ENCODE measurements at regions not wholly inside any gene's neighbourhood (a gene's known extent, or its start where the extent isn't known, plus 50 kb on each side); places are given as distances from the start of the nearest gene placed in this dataset.

GRCh38 chr2:12934146-12934756 lies 217.5 kb downstream of the TRIB2 start:
- Mint-ChIP-seq H3K4me1 (peaks cover 6 to 10% of the 10 kb centered on the region in 2 donors), H3K27me3 (ENCODE audit: low read depth in 2 of 2) (peaks cover 0 to 9% of the 10 kb centered on the region in 2 donors), H3K9me3 (no peaks in the 10 kb centered on the region), H3K4me3 (no peak overlapping the region), H3K36me3 (no peaks in the 10 kb centered on the region), H3K27ac (no peak overlapping the region)
- no peak for TF ChIP-seq CTCF (IDR thresholded peaks at IDR 0.05)
- no peaks in the 10 kb centered on the region for H3K36me3 ChIP-seq (ENCODE audit: control insufficient read depth, insufficient read depth, low read length)
- no peak for ATAC-seq
- WGBS (ENCODE audit: insufficient coverage), result 83% methylated on average over 6 of the region's 6 CpGs
- intact Hi-C loops (cut with micrococcal nuclease), result no loop called here
- H3K27me3 ChIP-seq (ENCODE audit: control insufficient read depth, insufficient read depth, low read length), result no peaks in the 10 kb centered on the region
- no peak overlapping the region for H3K4me3 ChIP-seq (ENCODE audit: low read length)
- no peaks in the 10 kb centered on the region for H3K4me1 ChIP-seq (ENCODE audit: control insufficient read depth, insufficient read depth, low read length)
- no peaks in the 10 kb centered on the region for H3K9me3 ChIP-seq (ENCODE audit: control insufficient read depth, insufficient read depth, low read length)
- no peak for DNase-seq
- no peak overlapping the region for H3K27ac ChIP-seq (ENCODE audit: low read length)

GRCh38 chr2:12935222-12935621 lies 218.5 kb downstream of the TRIB2 start:
- Histone ChIP-seq H3K27ac (ENCODE audit: low read length) (no peak overlapping the region), H3K4me3 (ENCODE audit: low read length) (no peak overlapping the region), H3K4me1 (ENCODE audit: control insufficient read depth, insufficient read depth, low read length) (no peaks in the 10 kb centered on the region), H3K27me3 (ENCODE audit: control insufficient read depth, insufficient read depth, low read length) (no peaks in the 10 kb centered on the region), H3K9me3 (ENCODE audit: control insufficient read depth, insufficient read depth, low read length) (no peaks in the 10 kb centered on the region), H3K36me3 (ENCODE audit: control insufficient read depth, insufficient read depth, low read length) (no peaks in the 10 kb centered on the region)
- Mint-ChIP-seq H3K27me3 (ENCODE audit: low read depth in 2 of 2) (peaks cover 0 to 9% of the 10 kb centered on the region in 2 donors), H3K4me3 (no peak overlapping the region), H3K9me3 (no peaks in the 10 kb centered on the region), H3K36me3 (no peaks in the 10 kb centered on the region), H3K27ac (no peak overlapping the region), H3K4me1 (peaks cover 6 to 10% of the 10 kb centered on the region in 2 donors)
- 100% methylated on average over 2 of the region's 2 CpGs for WGBS (ENCODE audit: insufficient coverage)
- intact Hi-C loops (cut with micrococcal nuclease), result no loop called here
- no peak for TF ChIP-seq CTCF (IDR thresholded peaks at IDR 0.05)
- no peak for DNase-seq
- ATAC-seq, result no peak

- WGBS (ENCODE audit: insufficient coverage), result 97% methylated on average over 6 of the region's 6 CpGs
- Histone ChIP-seq H3K27me3 (ENCODE audit: control insufficient read depth, insufficient read depth, low read length) (no peaks in the 10 kb centered on the region), H3K27ac (ENCODE audit: low read length) (no peak overlapping the region), H3K9me3 (ENCODE audit: control insufficient read depth, insufficient read depth, low read length) (no peaks in the 10 kb centered on the region), H3K4me1 (ENCODE audit: control insufficient read depth, insufficient read depth, low read length) (no peaks in the 10 kb centered on the region), H3K4me3 (ENCODE audit: low read length) (no peak overlapping the region), H3K36me3 (ENCODE audit: control insufficient read depth, insufficient read depth, low read length) (no peaks in the 10 kb centered on the region)
- TF ChIP-seq CTCF (IDR thresholded peaks at IDR 0.05), result no peak
- intact Hi-C loops (cut with micrococcal nuclease), result no loop called here
- Mint-ChIP-seq H3K36me3 (no peaks in the 10 kb centered on the region), H3K27ac (no peak overlapping the region), H3K27me3 (ENCODE audit: low read depth in 2 of 2) (peaks cover 0 to 9% of the 10 kb centered on the region in 2 donors), H3K4me3 (no peak overlapping the region), H3K9me3 (no peaks in the 10 kb centered on the region), H3K4me1 (peaks cover 6 to 8% of the 10 kb centered on the region in 2 donors)
- DNase-seq, result no peak
- ATAC-seq, result no peak
Measured at GRCh38 chr2:12935796-12936195, 219.1 kb downstream of the TRIB2 start.

- no peak for ATAC-seq
- no peaks in the 10 kb centered on the region for H3K36me3 Mint-ChIP-seq
Measured at GRCh38 chr2:12941203-12941602, 224.5 kb downstream of the TRIB2 start.

More at GRCh38 chr2:12941203-12941602, 224.5 kb downstream of the TRIB2 start:
- no peak overlapping the region for H3K27ac Mint-ChIP-seq
- H3K27me3 Mint-ChIP-seq (ENCODE audit: low read depth in 2 of 2), result peaks cover 0 to 3% of the 10 kb centered on the region in 2 donors
- H3K4me3 Mint-ChIP-seq, result no peak overlapping the region
- Histone ChIP-seq H3K36me3 (ENCODE audit: control insufficient read depth, insufficient read depth, low read length) (no peaks in the 10 kb centered on the region), H3K4me3 (ENCODE audit: low read length) (no peak overlapping the region), H3K9me3 (ENCODE audit: control insufficient read depth, insufficient read depth, low read length) (no peaks in the 10 kb centered on the region), H3K4me1 (ENCODE audit: control insufficient read depth, insufficient read depth, low read length) (no peaks in the 10 kb centered on the region), H3K27ac (ENCODE audit: low read length) (no peak overlapping the region), H3K27me3 (ENCODE audit: control insufficient read depth, insufficient read depth, low read length) (no peaks in the 10 kb centered on the region)
- TF ChIP-seq CTCF (IDR thresholded peaks at IDR 0.05), result no peak
- no peak for DNase-seq
- H3K4me1 Mint-ChIP-seq, result no peaks in the 10 kb centered on the region
- intact Hi-C loops (cut with micrococcal nuclease), result no loop called here
- H3K9me3 Mint-ChIP-seq, result no peaks in the 10 kb centered on the region

All from natural killer cell (primary cell).